ENCODE measurements at regions not wholly inside any gene's neighbourhood (a gene's known extent, or its start where the extent isn't known, plus 50 kb on each side); places are given as distances from the start of the nearest gene placed in this dataset.

GRCh38 chr1:34270181-34270580 lies 93.5 kb downstream of the C1orf94 start:
- no peak for TF ChIP-seq CTCF (IDR thresholded peaks at IDR 0.05)
- no peak for TF ChIP-seq POLR2AphosphoS5 (IDR thresholded peaks at IDR 0.05)
- TF ChIP-seq POLR2A (IDR thresholded peaks at IDR 0.05) = no peak
